ENCODE measurements at regions not wholly inside any gene's neighbourhood (a gene's known extent, or its start where the extent isn't known, plus 50 kb on each side); places are given as distances from the start of the nearest gene placed in this dataset.

DNA sequence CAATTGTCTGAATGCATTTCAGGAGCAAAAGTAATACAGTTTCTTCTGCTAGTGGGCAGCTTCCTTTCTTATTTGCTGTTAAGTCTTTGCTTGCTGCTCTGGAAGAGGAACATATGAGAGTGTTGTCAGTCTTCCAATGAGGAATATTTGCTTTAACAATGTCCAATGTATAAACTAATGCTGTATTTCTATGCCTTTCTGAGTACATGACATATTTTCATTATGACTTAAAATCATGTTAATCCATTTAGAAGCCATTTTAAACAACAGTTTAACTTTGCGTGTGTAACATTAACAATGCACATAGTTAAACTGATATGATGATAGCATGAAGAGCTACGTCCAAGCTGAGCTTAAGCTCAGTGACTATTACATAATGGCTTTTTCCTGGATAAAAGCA, 933.4 kb upstream of the GHITM start:
- DNase-seq, result no peak
- Histone ChIP-seq H4K8ac (ENCODE audit: low read depth, low read length) (no peak overlapping the region), H4K5ac (ENCODE audit: low read length) (no peak overlapping the region), H2BK15ac (replicated peaks; ENCODE audit: low read depth) (no peak overlapping the region), H3K4me1 (ENCODE audit: control insufficient read depth, low read depth, low read length) (no peaks in the 10 kb centered on the region), H3K4me2 (ENCODE audit: low read length) (no peak overlapping the region), H3K36me3 (ENCODE audit: control insufficient read depth, insufficient read depth, low read length) (no peaks in the 10 kb centered on the region), H3K9ac (ENCODE audit: low read length) (no peak overlapping the region), H3K27ac (ENCODE audit: low read depth, low read length) (no peak overlapping the region), H3K27me3 (ENCODE audit: insufficient read depth, low read length, poor library complexity) (no peaks in the 10 kb centered on the region), H2BK120ac (ENCODE audit: low read depth, low read length) (no peak overlapping the region), H2BK5ac (ENCODE audit: low read length) (no peak overlapping the region), H3K18ac (ENCODE audit: low read length) (no peak overlapping the region), H3K79me1 (ENCODE audit: low read length) (no peaks in the 10 kb centered on the region), H3K23ac (ENCODE audit: low read length) (no peak overlapping the region), H3K56ac (ENCODE audit: low read length) (no peak overlapping the region), H3K4ac (ENCODE audit: low read depth, low read length) (no peak overlapping the region), H3K79me2 (ENCODE audit: control insufficient read depth, insufficient read depth, low read length) (no peaks in the 10 kb centered on the region), H2AK5ac (ENCODE audit: low read length) (no peak overlapping the region), H3K4me3 (ENCODE audit: low read length) (no peak overlapping the region)
- WGBS (ENCODE audit: extremely low coverage, insufficient coverage, low lambda C conversion rate), result no CpG with 5 or more reads among the region's 2 CpGs

GRCh38 chr10:83212632-83213334, 926.5 kb upstream of the GHITM start:
- WGBS (ENCODE audit: extremely low coverage, insufficient coverage, low lambda C conversion rate), result no CpG with 5 or more reads among the region's 3 CpGs
- Histone ChIP-seq H3K36me3 (ENCODE audit: control insufficient read depth, insufficient read depth, low read length) (no peaks in the 10 kb centered on the region), H3K4me3 (ENCODE audit: low read length) (no peak overlapping the region), H3K4ac (ENCODE audit: low read depth, low read length) (no peak overlapping the region), H3K4me1 (ENCODE audit: control insufficient read depth, low read depth, low read length) (no peaks in the 10 kb centered on the region), H3K56ac (ENCODE audit: low read length) (no peak overlapping the region), H2BK120ac (ENCODE audit: low read depth, low read length) (no peak overlapping the region), H2BK15ac (replicated peaks; ENCODE audit: low read depth) (no peak overlapping the region), H3K4me2 (ENCODE audit: low read length) (no peak overlapping the region), H2AK5ac (ENCODE audit: low read length) (no peak overlapping the region), H4K5ac (ENCODE audit: low read length) (no peak overlapping the region), H2BK5ac (ENCODE audit: low read length) (no peak overlapping the region), H4K8ac (ENCODE audit: low read depth, low read length) (no peak overlapping the region), H3K79me2 (ENCODE audit: control insufficient read depth, insufficient read depth, low read length) (no peaks in the 10 kb centered on the region), H3K9ac (ENCODE audit: low read length) (no peak overlapping the region), H3K18ac (ENCODE audit: low read length) (no peak overlapping the region), H3K23ac (ENCODE audit: low read length) (no peak overlapping the region), H3K27ac (ENCODE audit: low read depth, low read length) (no peak overlapping the region), H3K27me3 (ENCODE audit: insufficient read depth, low read length, poor library complexity) (no peaks in the 10 kb centered on the region), H3K79me1 (ENCODE audit: low read length) (no peaks in the 10 kb centered on the region)
- DNase-seq, result peak; percentile 22

- H3K56ac ChIP-seq (ENCODE audit: low read length), result no peak overlapping the region
- H3K36me3 ChIP-seq (ENCODE audit: control insufficient read depth, insufficient read depth, low read length), result no peaks in the 10 kb centered on the region
- no peak overlapping the region for H3K4me3 ChIP-seq (ENCODE audit: low read length)
- no peaks in the 10 kb centered on the region for H3K27me3 ChIP-seq (ENCODE audit: insufficient read depth, low read length, poor library complexity)
- no peaks in the 10 kb centered on the region for H3K79me1 ChIP-seq (ENCODE audit: low read length)
- no peak overlapping the region for H4K8ac ChIP-seq (ENCODE audit: low read depth, low read length)
- no peaks in the 10 kb centered on the region for H3K79me2 ChIP-seq (ENCODE audit: control insufficient read depth, insufficient read depth, low read length)
- H3K18ac ChIP-seq (ENCODE audit: low read length), result no peak overlapping the region
- no peak overlapping the region for H3K4me2 ChIP-seq (ENCODE audit: low read length)
- no peak overlapping the region for H2BK120ac ChIP-seq (ENCODE audit: low read depth, low read length)
- no peak for DNase-seq
- H2BK15ac ChIP-seq (replicated peaks; ENCODE audit: low read depth), result no peak overlapping the region
- H3K9ac ChIP-seq (ENCODE audit: low read length), result no peak overlapping the region
- H3K4ac ChIP-seq (ENCODE audit: low read depth, low read length), result no peak overlapping the region
- WGBS (ENCODE audit: extremely low coverage, insufficient coverage, low lambda C conversion rate), result no CpG with 5 or more reads among the region's 5 CpGs
- no peak overlapping the region for H3K27ac ChIP-seq (ENCODE audit: low read depth, low read length)
- peaks cover 2% of the 10 kb centered on the region for H3K4me1 ChIP-seq (ENCODE audit: control insufficient read depth, low read depth, low read length)
- H4K5ac ChIP-seq (ENCODE audit: low read length), result no peak overlapping the region
- H3K23ac ChIP-seq (ENCODE audit: low read length), result no peak overlapping the region
- no peak overlapping the region for H2AK5ac ChIP-seq (ENCODE audit: low read length)
- no peak overlapping the region for H2BK5ac ChIP-seq (ENCODE audit: low read length)
Observed at GRCh38 chr10:83214136-83214535, 925.2 kb upstream of the GHITM start.

GRCh38 chr10:83218205-83218604, 921.1 kb upstream of the GHITM start:
- Histone ChIP-seq H2BK5ac (ENCODE audit: low read length) (no peak overlapping the region), H3K4me2 (ENCODE audit: low read length) (no peak overlapping the region), H2BK120ac (ENCODE audit: low read depth, low read length) (no peak overlapping the region), H2AK5ac (ENCODE audit: low read length) (no peak overlapping the region), H3K18ac (ENCODE audit: low read length) (no peak overlapping the region), H3K79me2 (ENCODE audit: control insufficient read depth, insufficient read depth, low read length) (no peaks in the 10 kb centered on the region), H4K8ac (ENCODE audit: low read depth, low read length) (no peak overlapping the region), H3K79me1 (ENCODE audit: low read length) (no peaks in the 10 kb centered on the region), H3K27me3 (ENCODE audit: insufficient read depth, low read length, poor library complexity) (no peaks in the 10 kb centered on the region), H3K23ac (ENCODE audit: low read length) (no peak overlapping the region), H3K4me3 (ENCODE audit: low read length) (no peak overlapping the region), H4K5ac (ENCODE audit: low read length) (no peak overlapping the region), H3K4ac (ENCODE audit: low read depth, low read length) (no peak overlapping the region), H3K4me1 (ENCODE audit: control insufficient read depth, low read depth, low read length) (peaks cover 2% of the 10 kb centered on the region), H3K27ac (ENCODE audit: low read depth, low read length) (no peak overlapping the region), H2BK15ac (replicated peaks; ENCODE audit: low read depth) (no peak overlapping the region), H3K36me3 (ENCODE audit: control insufficient read depth, insufficient read depth, low read length) (no peaks in the 10 kb centered on the region), H3K56ac (ENCODE audit: low read length) (no peak overlapping the region), H3K9ac (ENCODE audit: low read length) (no peak overlapping the region)
- peak; percentile 84 for DNase-seq
- WGBS (ENCODE audit: extremely low coverage, insufficient coverage, low lambda C conversion rate), result no CpG with 5 or more reads among the region's 5 CpGs

DNA sequence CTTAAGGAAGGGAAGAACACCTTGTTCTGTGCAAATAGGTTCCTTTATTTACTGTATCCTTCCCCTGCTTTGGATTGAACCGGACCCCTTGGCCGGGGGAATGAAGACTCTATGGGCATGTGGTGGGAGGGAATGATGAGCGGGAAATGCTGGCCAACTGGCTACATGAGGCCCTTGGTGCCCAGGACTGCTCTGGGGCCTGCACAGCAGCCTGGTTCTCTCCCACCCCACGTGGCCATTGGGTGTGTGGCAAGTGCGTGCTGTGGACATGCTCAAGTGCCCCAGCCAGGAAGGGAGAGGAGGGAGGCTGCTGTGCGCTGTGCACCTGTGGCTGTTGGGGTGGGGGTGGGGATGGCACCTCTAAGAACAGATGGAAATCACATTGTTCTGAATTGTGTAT, 917.0 kb upstream of the GHITM start:
- no peak overlapping the region for H3K9ac ChIP-seq (ENCODE audit: low read length)
- no peak overlapping the region for H4K5ac ChIP-seq (ENCODE audit: low read length)
- peaks cover 2% of the 10 kb centered on the region for H3K27me3 ChIP-seq (ENCODE audit: insufficient read depth, low read length, poor library complexity)
- no peak for DNase-seq
- H2BK120ac ChIP-seq (ENCODE audit: low read depth, low read length), result no peak overlapping the region
- no peaks in the 10 kb centered on the region for H3K79me2 ChIP-seq (ENCODE audit: control insufficient read depth, insufficient read depth, low read length)
- peaks cover 2% of the 10 kb centered on the region for H3K4me1 ChIP-seq (ENCODE audit: control insufficient read depth, low read depth, low read length)
- no CpG with 5 or more reads among the region's 6 CpGs for WGBS (ENCODE audit: extremely low coverage, insufficient coverage, low lambda C conversion rate)
- no peak overlapping the region for H3K4me2 ChIP-seq (ENCODE audit: low read length)
- H3K79me1 ChIP-seq (ENCODE audit: low read length), result no peaks in the 10 kb centered on the region
- H3K23ac ChIP-seq (ENCODE audit: low read length), result no peak overlapping the region
- no peak overlapping the region for H3K4me3 ChIP-seq (ENCODE audit: low read length)
- no peak overlapping the region for H4K8ac ChIP-seq (ENCODE audit: low read depth, low read length)
- H3K4ac ChIP-seq (ENCODE audit: low read depth, low read length), result no peak overlapping the region
- no peak overlapping the region for H2AK5ac ChIP-seq (ENCODE audit: low read length)
- H2BK5ac ChIP-seq (ENCODE audit: low read length), result no peak overlapping the region
- H3K27ac ChIP-seq (ENCODE audit: low read depth, low read length), result no peak overlapping the region
- no peak overlapping the region for H2BK15ac ChIP-seq (replicated peaks; ENCODE audit: low read depth)
- H3K56ac ChIP-seq (ENCODE audit: low read length), result no peak overlapping the region
- no peaks in the 10 kb centered on the region for H3K36me3 ChIP-seq (ENCODE audit: control insufficient read depth, insufficient read depth, low read length)
- H3K18ac ChIP-seq (ENCODE audit: low read length), result no peak overlapping the region

All from mesendoderm (in vitro differentiated cells).